DND-41 (cell line): ENCODE measurements at regions not wholly inside any gene's neighbourhood (a gene's known extent, or its start where the extent isn't known, plus 50 kb on each side); places are given as distances from the start of the nearest gene placed in this dataset.
A peak's percentile ranks its signal among the peaks of the same experiment; 100 is the strongest.

Experiments
- ATAC-seq: fragments of 200-7000 bp; cut with Tn5 transposase; 3 replicates; pipeline ENCODE4 v1.9.1; 2021; ENCODE audit warnings: low read depth; ENCODE audit not compliant: insufficient read depth
- DNase-seq: peaks from one replicate; pipeline ENCODE4 v3.0.0-alpha.2; 2020
- H2AFZ ChIP-seq: 2 replicates; pipeline ENCODE4 v1.6.0; 2012; ENCODE audit warnings: low read depth, low read length
- H3K27ac ChIP-seq: 2 replicates; pipeline ENCODE4 v1.5.1; 2012; ENCODE audit warnings: low read length, inconsistent platforms
- H3K27me3 ChIP-seq: fragments of 200-600 bp; sonication (generic); 2 replicates; pipeline ENCODE4 v1.6.0; 2012; ENCODE audit warnings: low read length, mild to moderate bottlenecking, inconsistent platforms; ENCODE audit not compliant: insufficient read depth, poor library complexity
- H3K36me3 ChIP-seq: 2 replicates; pipeline ENCODE4 v1.5.1; 2012; ENCODE audit warnings: low read length, inconsistent platforms; ENCODE audit not compliant: insufficient read depth
- H3K4me1 ChIP-seq: 2 replicates; pipeline ENCODE4 v1.5.1; 2012; ENCODE audit warnings: mild to moderate bottlenecking, low read length; ENCODE audit not compliant: insufficient read depth
- H3K4me2 ChIP-seq: 2 replicates; pipeline ENCODE4 v1.6.0; 2012; ENCODE audit warnings: mild to moderate bottlenecking, moderate library complexity, low read length, inconsistent platforms; ENCODE audit not compliant: insufficient read depth
- H3K4me3 ChIP-seq, 2 experiments: fragments of 200-600 bp in 1 of 2; shearing (Covaris generic) in 1 of 2; 2 replicates each; pipeline ENCODE4 v1.5.1; 2012 to 2016; ENCODE audit warnings: inconsistent platforms in 2 of 2, low read length in 2 of 2, mild to moderate bottlenecking in 2 of 2, low read depth in 1 of 2, moderate library complexity in 1 of 2
- H3K79me2 ChIP-seq: 2 replicates; pipeline ENCODE4 v1.6.0; 2012; ENCODE audit warnings: low read length, inconsistent platforms; ENCODE audit not compliant: insufficient read depth
- H3K9ac ChIP-seq: 2 replicates; pipeline ENCODE4 v1.6.0; 2012; ENCODE audit warnings: low read depth, mild to moderate bottlenecking, inconsistent platforms, low read length, moderate library complexity
- H3K9me3 ChIP-seq: 2 replicates; pipeline ENCODE4 v1.5.1; 2012; ENCODE audit warnings: low read length, moderate library complexity, mild to moderate bottlenecking, inconsistent platforms; ENCODE audit not compliant: insufficient read depth, severe bottlenecking
- H4K20me1 ChIP-seq: 2 replicates; pipeline ENCODE4 v1.6.0; 2012; ENCODE audit warnings: low read length; ENCODE audit not compliant: insufficient read depth
- CTCF ChIP-seq: IDR thresholded peaks from 2 replicates; pipeline ENCODE4 v1.5.1; 2012; ENCODE audit warnings: borderline replicate concordance, low read length, moderate library complexity, mild to moderate bottlenecking; ENCODE audit not compliant: poor library complexity, severe bottlenecking; ENCODE audit errors: extremely low read depth
- EZH2 ChIP-seq: IDR thresholded peaks from 3 replicates; pipeline ENCODE4 v1.6.1; 2012; ENCODE audit warnings: borderline replicate concordance, low read depth, mild to moderate bottlenecking, moderate library complexity, low read length, inconsistent platforms; ENCODE audit not compliant: severe bottlenecking

GRCh38 chr10:64037071-64037661, 516.0 kb downstream of the REEP3 start:
- H3K27ac ChIP-seq = no peak overlapping the region
- H3K4me2 ChIP-seq = no peak overlapping the region
- H3K4me3 ChIP-seq = no peak overlapping the region
- no peaks in the 10 kb centered on the region for H3K4me1 ChIP-seq
- no peak overlapping the region for H2AFZ ChIP-seq
- no peaks in the 10 kb centered on the region for H3K9me3 ChIP-seq
- H3K36me3 ChIP-seq = no peaks in the 10 kb centered on the region
- no peak for TF ChIP-seq EZH2
- no peak for TF ChIP-seq CTCF
- no peak overlapping the region for H3K9ac ChIP-seq
- ATAC-seq (no peak), DNase-seq (no peak)
- peaks cover 3% of the 10 kb centered on the region for H3K27me3 ChIP-seq
- no peaks in the 10 kb centered on the region for H3K79me2 ChIP-seq
- H4K20me1 ChIP-seq = no peaks in the 10 kb centered on the region

GRCh38 chr10:64038107-64038506, 516.9 kb downstream of the REEP3 start:
- no peak overlapping the region for H3K4me2 ChIP-seq
- peaks cover 3% of the 10 kb centered on the region for H3K27me3 ChIP-seq
- TF ChIP-seq CTCF = no peak
- TF ChIP-seq EZH2 = no peak
- H3K4me3 ChIP-seq = no peak overlapping the region
- DNase-seq = no peak
- no peak overlapping the region for H3K27ac ChIP-seq
- no peaks in the 10 kb centered on the region for H4K20me1 ChIP-seq
- no peaks in the 10 kb centered on the region for H3K4me1 ChIP-seq
- no peaks in the 10 kb centered on the region for H3K36me3 ChIP-seq
- no peak overlapping the region for H3K9ac ChIP-seq
- H3K79me2 ChIP-seq = no peaks in the 10 kb centered on the region
- H3K9me3 ChIP-seq = no peaks in the 10 kb centered on the region
- ATAC-seq = no peak
- no peak overlapping the region for H2AFZ ChIP-seq

GRCh38 chr10:64039198-64039597, 518.0 kb downstream of the REEP3 start:
- Histone ChIP-seq H3K4me3 (no peak overlapping the region), H3K79me2 (no peaks in the 10 kb centered on the region), H3K27me3 (peaks cover 6% of the 10 kb centered on the region), H3K4me2 (no peak overlapping the region), H3K9ac (no peak overlapping the region), H4K20me1 (no peaks in the 10 kb centered on the region), H3K9me3 (no peaks in the 10 kb centered on the region), H3K36me3 (no peaks in the 10 kb centered on the region), H2AFZ (no peak overlapping the region), H3K27ac (no peak overlapping the region), H3K4me1 (no peaks in the 10 kb centered on the region)
- ATAC-seq (no peak), DNase-seq (no peak)
- no peak for TF ChIP-seq CTCF
- TF ChIP-seq EZH2 = no peak

- H3K4me2 ChIP-seq = no peak overlapping the region
- no peaks in the 10 kb centered on the region for H3K79me2 ChIP-seq
- H4K20me1 ChIP-seq = no peaks in the 10 kb centered on the region
- no peaks in the 10 kb centered on the region for H3K4me1 ChIP-seq
- no peak overlapping the region for H3K9ac ChIP-seq
- 0 out of 3 replicates have a peak, but pooled peaks have one; percentile 18 for ATAC-seq
- H2AFZ ChIP-seq = no peak overlapping the region
- H3K27me3 ChIP-seq = peaks cover 6% of the 10 kb centered on the region
- no peaks in the 10 kb centered on the region for H3K36me3 ChIP-seq
- TF ChIP-seq CTCF (no peak), EZH2 (no peak)
- no peaks in the 10 kb centered on the region for H3K9me3 ChIP-seq
- no peak for DNase-seq
- H3K27ac ChIP-seq = no peak overlapping the region
- no peak overlapping the region for H3K4me3 ChIP-seq
These were observed 519.6 kb downstream of the REEP3 start for GRCh38 chr10:64040781-64041180.
